GM06990 (cell line): ENCODE measurements at regions not wholly inside any gene's neighbourhood (a gene's known extent, or its start where the extent isn't known, plus 50 kb on each side); places are given as distances from the start of the nearest gene placed in this dataset.

ENCODE experiments used
- DNase-seq: peaks from one replicate; pipeline ENCODE4 v3.0.0-alpha.2; 2011; ENCODE audit not compliant: insufficient read length; ENCODE audit errors: extremely low read depth
- H3K27me3 ChIP-seq: replicated peaks from 2 replicates; pipeline ENCODE4 v1.6.0; 2011; ENCODE audit warnings: low read length; ENCODE audit not compliant: control insufficient read depth, insufficient read depth
- H3K36me3 ChIP-seq: 2 replicates; pipeline ENCODE4 v1.5.1; 2011; ENCODE audit warnings: low read length; ENCODE audit not compliant: control insufficient read depth, insufficient read depth
- H3K4me3 ChIP-seq: replicated peaks from 2 replicates; pipeline ENCODE4 v1.5.1; 2011; ENCODE audit warnings: low read depth, mild to moderate bottlenecking, control low read depth, low read length
- TF ChIP-seq, protein P1 (sequence below): IDR thresholded peaks from 2 replicates; pipeline ENCODE4 v1.5.1; 2011; ENCODE audit warnings: low read length, control low read depth, mild to moderate bottlenecking, inconsistent platforms; ENCODE audit not compliant: insufficient read depth, poor library complexity, severe bottlenecking

DNA sequence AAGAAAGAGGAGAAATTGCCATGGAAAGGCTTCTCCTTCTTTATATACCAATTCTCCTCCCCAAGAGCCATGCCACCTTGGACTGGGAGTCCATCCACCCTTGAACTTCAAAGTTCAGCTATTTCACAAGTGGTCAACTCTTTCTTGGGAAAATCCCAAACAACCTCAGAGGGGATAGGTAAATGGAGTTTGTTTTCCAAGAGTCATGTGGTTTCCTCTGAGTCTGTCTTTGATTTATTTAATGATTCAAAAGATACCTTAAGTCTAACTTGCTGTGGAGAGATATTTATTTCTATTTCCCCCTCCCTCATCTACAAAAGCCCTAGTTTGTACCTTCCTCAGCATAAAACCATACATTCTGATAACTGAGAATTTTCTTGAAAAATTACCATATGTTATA lies 758.6 kb upstream of the IGFBP3 start:
- TF ChIP-seq, protein P1, sequence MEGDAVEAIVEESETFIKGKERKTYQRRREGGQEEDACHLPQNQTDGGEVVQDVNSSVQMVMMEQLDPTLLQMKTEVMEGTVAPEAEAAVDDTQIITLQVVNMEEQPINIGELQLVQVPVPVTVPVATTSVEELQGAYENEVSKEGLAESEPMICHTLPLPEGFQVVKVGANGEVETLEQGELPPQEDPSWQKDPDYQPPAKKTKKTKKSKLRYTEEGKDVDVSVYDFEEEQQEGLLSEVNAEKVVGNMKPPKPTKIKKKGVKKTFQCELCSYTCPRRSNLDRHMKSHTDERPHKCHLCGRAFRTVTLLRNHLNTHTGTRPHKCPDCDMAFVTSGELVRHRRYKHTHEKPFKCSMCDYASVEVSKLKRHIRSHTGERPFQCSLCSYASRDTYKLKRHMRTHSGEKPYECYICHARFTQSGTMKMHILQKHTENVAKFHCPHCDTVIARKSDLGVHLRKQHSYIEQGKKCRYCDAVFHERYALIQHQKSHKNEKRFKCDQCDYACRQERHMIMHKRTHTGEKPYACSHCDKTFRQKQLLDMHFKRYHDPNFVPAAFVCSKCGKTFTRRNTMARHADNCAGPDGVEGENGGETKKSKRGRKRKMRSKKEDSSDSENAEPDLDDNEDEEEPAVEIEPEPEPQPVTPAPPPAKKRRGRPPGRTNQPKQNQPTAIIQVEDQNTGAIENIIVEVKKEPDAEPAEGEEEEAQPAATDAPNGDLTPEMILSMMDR, result no peak
- no peaks in the 10 kb centered on the region for H3K27me3 ChIP-seq
- DNase-seq, result no peak

DNA sequence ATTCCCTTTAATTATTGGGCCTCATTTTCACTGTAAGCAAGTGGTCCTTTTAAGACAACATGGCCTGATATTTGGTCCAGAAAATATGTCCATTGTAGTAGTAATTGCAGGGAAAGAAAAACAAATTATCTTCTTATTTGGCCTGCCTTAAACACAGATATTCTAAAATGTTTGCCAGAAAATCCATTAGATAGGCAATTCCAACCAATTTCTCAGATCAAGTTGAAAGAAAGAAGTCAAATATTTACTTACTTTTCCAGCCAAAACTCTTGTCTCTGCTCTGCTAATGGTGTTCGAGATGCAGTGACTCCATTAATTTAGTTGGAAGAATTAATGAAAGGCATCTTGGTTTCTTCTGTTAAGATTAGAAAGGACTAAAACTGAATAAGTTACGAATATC lies 757.3 kb upstream of the IGFBP3 start:
- DNase-seq, result no peak
- no peak overlapping the region for H3K4me3 ChIP-seq
- H3K27me3 ChIP-seq, result no peaks in the 10 kb centered on the region
- TF ChIP-seq, protein P1, result no peak
- H3K36me3 ChIP-seq, result no peaks in the 10 kb centered on the region

More for the DNA sequence above, 758.6 kb upstream of the IGFBP3 start:
- Histone ChIP-seq H3K4me3 (no peak overlapping the region), H3K36me3 (no peaks in the 10 kb centered on the region)

DNA sequence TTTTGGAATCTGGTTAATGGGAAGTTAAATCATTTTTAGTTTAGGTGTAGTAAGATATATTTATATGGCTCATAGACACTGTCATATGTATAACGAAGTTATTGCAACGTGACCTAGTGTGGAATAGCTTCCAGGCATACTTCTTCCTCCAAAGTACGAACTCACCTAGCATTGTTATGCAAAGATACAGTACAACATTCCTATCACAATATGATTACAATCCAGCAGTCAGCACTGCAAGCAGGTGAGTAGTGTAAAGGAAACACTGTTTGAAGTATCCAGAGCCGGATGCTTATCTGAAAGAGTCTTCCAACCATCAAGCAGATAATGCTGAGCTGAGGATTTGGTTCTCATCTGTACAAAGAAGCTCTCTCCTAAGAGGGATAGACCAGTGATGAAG lies 754.4 kb upstream of the IGFBP3 start:
- Histone ChIP-seq H3K27me3 (no peaks in the 10 kb centered on the region), H3K36me3 (no peaks in the 10 kb centered on the region), H3K4me3 (no peak overlapping the region)
- TF ChIP-seq, protein P1, result no peak
- no peak for DNase-seq

GRCh38 chr7:46672861-46673260 lies 751.8 kb upstream of the IGFBP3 start:
- TF ChIP-seq, protein P1, result no peak
- H3K4me3 ChIP-seq, result no peak overlapping the region
- no peaks in the 10 kb centered on the region for H3K36me3 ChIP-seq
- H3K27me3 ChIP-seq, result no peaks in the 10 kb centered on the region
- no peak for DNase-seq

DNA sequence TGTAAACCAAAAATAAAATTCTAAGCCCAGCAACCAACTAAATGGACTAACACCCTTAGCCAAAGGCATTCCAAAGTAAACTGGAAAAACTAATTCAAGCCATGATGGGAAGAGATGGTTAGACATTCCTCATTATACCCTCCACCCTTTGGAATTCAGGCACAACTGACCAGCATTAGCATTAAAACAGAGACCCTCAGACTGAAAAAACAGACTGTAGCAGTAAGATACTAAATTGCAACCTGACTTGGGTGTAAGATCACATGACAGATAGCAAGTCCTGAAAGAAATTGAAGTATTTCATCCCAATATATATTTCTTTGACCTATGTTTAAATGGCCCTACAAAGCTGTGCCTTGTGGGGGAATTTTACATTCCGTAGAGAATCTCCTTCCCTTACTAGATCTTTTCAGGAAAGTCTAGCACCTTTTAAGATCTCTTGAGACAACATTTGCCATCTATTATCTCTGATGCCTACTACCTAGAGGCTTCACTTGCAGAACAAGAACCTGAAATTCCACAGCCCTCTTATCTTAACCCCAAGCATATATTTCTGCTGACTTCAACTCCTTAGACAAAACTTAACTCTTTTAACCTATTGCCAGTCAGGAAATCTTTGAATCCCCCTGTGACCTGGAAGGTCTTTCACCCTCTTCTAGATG lies 750.2 kb upstream of the IGFBP3 start:
- H3K27me3 ChIP-seq, result no peaks in the 10 kb centered on the region
- H3K36me3 ChIP-seq, result no peaks in the 10 kb centered on the region
- TF ChIP-seq, protein P1, result no peak
- H3K4me3 ChIP-seq, result no peak overlapping the region
- no peak for DNase-seq

- no peaks in the 10 kb centered on the region for H3K27me3 ChIP-seq
- DNase-seq, result no peak
- no peak overlapping the region for H3K4me3 ChIP-seq
- H3K36me3 ChIP-seq, result no peaks in the 10 kb centered on the region
- TF ChIP-seq, protein P1, result no peak
Measured at GRCh38 chr7:46669028-46669427, 748.0 kb upstream of the IGFBP3 start.
